WI38 (cell line): ENCODE measurements at regions not wholly inside any gene's neighbourhood (a gene's known extent, or its start where the extent isn't known, plus 50 kb on each side); places are given as distances from the start of the nearest gene placed in this dataset.

Source experiments
- H3K4me3 ChIP-seq: 2 replicates; pipeline ENCODE4 v1.5.1; 2011; ENCODE audit warnings: low read depth, mild to moderate bottlenecking, control low read depth, low read length
- CTCF ChIP-seq: IDR thresholded peaks from 2 replicates; pipeline ENCODE4 v1.5.1; 2012; ENCODE audit warnings: low read depth, mild to moderate bottlenecking, control low read depth, low read length

DNA sequence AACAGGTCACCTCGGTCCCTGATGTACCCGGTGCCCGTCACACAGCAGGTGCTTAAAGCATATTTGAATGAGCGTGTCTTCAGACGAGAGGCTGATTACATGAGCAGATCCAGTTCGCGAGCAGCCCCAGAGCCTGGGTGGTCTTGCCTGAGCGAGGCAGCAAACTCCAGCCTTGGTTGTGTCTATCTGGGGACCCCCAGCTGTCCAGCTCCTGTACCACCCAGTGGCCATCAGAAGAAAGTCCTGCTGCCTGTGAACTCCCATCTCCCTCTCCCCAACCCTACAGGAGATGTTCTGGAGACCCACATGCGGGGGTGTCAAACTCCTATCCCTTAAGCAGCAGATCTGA lies 174.2 kb downstream of the PHETA1 start:
- no peak for TF ChIP-seq CTCF
- H3K4me3 ChIP-seq: no peak overlapping the region

- no peak for TF ChIP-seq CTCF
- no peak overlapping the region for H3K4me3 ChIP-seq
Measured at GRCh38 chr12:111193977-111194702, 174.8 kb downstream of the PHETA1 start.

DNA sequence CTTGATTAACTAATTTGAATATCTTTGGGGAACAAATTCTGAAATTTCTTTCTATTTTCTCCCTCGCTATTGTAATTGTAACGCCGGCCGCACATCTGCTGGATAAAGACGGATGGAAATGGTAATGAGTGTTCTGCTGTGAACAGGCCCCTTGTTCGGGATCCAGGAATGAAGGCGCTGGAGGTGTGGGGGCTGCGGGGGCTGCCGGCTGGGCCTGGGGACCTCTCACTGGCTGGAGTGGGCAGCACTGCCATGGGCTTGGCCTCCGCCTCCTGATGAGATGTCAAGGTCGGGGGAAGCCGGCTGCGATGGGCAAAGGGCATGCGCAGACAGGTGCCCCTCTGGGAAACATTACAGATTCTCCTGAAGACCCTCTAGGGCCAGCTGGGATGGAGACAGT lies 175.4 kb downstream of the PHETA1 start:
- no peak for TF ChIP-seq CTCF
- H3K4me3 ChIP-seq: no peak overlapping the region

DNA sequence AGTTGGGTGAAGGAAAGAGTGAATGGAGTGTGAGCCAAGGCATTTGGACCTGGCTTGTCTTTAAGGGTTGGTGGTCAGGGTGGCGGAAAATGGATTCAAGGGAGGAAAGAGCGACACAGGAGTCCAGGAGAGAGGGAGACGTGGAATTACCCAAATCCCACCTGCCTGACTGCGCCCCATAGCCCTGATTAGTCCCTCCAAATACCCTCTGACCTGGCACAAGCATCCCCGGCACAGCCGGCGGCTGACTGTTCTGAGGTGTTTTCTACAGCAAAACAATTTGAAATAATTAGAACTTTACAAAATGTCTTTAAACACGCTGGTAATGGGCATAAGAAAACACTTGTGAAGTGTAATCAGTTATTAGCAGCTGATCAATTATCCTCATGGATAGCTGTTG lies 175.8 kb downstream of the PHETA1 start:
- no peak overlapping the region for H3K4me3 ChIP-seq
- TF ChIP-seq CTCF: no peak

- no peak overlapping the region for H3K4me3 ChIP-seq
- TF ChIP-seq CTCF: no peak
Measured at GRCh38 chr12:111192647-111193046, 176.2 kb downstream of the PHETA1 start.

GRCh38 chr12:111190741-111191526 lies 178.0 kb downstream of the PHETA1 start:
- no peak for TF ChIP-seq CTCF
- H3K4me3 ChIP-seq: no peak overlapping the region

DNA sequence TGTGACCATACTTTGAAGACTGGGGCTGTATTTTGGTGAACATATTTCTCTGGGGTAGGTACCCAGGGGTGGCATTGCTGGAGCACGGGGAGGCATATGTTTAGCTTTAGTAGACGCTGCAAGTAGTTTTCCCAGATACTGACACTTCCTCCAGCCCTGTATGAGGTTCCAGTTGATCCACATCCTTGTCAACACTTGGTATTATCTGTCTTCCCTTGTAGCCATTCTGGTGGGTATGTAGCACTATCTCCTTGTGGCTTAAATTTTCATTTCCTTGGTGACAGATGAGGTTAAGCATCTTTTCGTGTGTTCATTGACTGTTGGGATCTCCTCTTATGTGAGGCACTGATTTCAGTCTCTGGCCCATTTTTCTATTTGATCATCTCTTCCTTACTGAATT lies 179.1 kb downstream of the PHETA1 start:
- no peak for TF ChIP-seq CTCF
- no peak overlapping the region for H3K4me3 ChIP-seq
